GM19023 (cell line): ENCODE measurements at regions not wholly inside any gene's neighbourhood (a gene's known extent, or its start where the extent isn't known, plus 50 kb on each side); places are given as distances from the start of the nearest gene placed in this dataset.
"Not testable (repeated sequence)": the region's sequence is repeated elsewhere in the genome, so short reads cannot be mapped to it uniquely, and the experiment has no call there.

Experiments
- ATAC-seq: cut with Tn5 transposase; IDR thresholded peaks from one replicate; pipeline ENCODE4 v1.9.1; 2021; ENCODE audit warnings: mild to moderate bottlenecking, moderate library complexity; ENCODE audit not compliant: unreplicated experiment

DNA sequence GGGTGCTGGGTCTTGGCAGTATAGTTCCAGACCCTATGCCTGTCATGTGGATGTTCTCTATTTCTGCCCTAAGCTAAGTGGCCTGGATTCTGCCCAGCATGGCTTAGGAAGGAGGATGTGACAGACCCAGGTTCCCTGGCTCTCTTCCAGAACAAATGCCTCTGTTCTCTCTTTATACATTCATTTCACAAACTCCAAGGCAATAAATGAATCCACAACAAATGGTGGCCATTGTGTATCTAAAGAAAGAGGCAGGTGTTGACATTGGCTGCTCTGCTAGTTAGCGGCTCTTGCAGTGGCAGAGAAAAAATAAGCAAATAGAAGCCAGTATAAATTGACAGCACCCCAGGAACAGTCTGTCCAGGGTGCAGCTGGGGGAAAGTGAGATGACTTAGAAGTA, 298.6 kb downstream of the SUCLG1 start:
- ATAC-seq = no peak

DNA sequence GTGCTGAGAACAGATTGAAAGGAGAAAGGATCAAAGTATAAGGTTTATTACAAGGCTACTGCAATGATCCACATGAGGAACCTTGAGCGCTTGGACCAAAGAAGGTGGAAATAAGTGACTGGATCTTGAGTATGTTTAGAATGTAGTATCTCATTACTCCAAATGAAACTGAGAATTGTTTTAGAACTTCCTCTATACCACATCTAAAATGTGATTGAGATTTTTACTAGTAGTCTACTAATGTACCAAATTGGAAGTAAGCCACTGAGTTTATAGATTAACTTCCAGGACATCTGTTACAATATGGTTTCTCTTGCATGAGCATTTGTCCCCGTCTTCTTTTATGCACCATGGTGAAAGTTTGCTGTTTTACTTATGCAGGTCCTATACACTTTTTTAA, 300.5 kb downstream of the SUCLG1 start:
- no peak for ATAC-seq

DNA sequence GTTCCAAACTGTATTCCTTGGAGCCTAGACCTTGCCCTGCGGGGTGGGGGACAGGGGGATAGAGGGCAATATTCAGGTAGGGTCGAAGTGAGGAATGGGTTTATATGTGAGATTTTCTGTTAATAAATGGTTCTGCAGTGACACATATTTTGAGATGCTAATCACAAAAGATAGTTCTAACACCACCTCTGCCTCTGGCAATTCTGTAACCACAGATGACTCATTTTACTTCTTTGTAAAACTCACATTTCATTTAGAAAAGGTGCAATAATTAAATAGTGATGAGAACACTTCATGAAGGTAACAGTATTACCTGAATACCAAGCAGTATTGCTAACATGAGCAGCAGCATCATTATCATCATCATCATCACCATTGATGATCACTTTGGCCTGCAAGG, 306.6 kb downstream of the SUCLG1 start:
- no peak for ATAC-seq

DNA sequence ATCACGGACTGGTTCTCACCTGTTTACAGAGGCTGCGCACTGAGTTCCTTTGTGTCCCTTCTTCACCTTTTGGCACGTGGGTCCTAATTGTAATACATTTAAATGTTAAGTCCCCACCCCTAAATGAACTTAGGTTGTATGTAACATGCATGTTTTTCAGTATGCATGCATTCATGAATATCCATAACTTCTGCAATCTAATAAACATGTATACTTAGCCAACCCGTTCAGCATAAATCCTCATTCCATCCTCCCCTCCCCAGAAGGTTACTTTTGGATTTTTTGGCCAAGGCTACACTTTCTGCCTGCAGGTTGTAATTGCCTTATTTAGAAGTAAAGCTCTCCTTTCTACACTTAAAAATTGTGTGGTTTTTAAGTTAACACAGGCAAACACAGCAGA, 314.7 kb downstream of the SUCLG1 start:
- no peak for ATAC-seq

DNA sequence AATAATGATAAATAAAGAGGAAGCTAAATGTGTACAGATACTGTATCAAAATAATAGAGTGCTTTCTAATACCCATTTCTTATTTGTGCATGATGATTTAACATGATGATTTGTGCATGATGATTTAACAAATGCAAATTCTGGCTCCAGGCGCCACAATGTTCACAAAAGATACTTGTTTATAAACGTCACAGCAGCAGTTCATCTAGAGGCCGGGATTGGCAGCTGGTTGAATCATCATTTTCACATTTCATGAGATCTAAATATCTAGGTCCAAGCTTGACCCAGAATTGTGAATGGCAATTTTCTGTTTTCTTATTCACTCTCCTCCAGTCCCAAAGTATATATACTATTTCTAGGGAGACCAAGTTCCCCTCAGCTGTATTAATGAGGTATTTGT, 322.0 kb downstream of the SUCLG1 start:
- ATAC-seq = no peak

DNA sequence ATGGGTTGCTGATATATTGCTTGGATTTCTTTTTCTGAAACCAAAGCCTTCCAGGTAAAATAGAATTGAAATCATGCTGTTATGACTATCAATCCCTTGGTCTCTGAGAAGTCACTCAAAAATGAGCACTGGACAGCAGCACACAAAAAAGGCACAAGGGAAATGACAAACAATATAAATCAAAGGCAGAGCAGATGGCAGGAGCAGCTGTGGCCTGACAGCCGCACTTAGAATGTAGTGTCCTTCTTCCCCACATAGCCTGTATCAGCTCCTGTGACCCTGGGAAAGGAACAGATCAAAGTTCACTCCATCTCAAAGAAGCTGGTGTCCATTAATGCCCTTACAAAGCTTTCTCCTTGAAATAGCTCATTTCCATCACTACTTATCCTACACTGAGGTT, 326.7 kb downstream of the SUCLG1 start:
- ATAC-seq = no peak

DNA sequence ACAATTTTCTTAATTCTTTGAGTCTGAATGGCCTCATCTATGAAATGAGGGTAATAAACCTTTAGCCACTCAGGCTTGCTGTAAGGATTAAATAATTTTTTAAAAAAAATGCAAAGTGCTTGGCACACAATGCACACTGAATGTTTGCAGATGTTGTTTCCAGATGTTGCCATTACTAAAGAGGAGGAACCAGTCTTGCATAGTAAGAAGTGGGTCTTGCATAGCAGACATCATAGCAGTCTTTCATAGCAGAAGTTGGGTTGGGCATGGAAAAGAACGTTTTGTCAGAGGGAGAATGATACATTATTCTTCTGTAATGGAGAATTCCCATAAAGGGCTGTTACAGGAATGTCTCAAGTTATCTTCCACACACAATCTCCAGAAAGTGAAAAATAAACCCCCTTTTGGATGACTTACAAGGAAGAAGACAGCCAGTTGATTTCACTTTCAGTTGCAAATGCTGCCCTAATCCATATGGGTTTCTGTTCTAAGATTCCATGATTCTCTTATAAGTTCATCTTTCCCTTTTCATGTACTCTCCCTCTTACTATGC, 327.7 kb downstream of the SUCLG1 start:
- ATAC-seq = no peak

DNA sequence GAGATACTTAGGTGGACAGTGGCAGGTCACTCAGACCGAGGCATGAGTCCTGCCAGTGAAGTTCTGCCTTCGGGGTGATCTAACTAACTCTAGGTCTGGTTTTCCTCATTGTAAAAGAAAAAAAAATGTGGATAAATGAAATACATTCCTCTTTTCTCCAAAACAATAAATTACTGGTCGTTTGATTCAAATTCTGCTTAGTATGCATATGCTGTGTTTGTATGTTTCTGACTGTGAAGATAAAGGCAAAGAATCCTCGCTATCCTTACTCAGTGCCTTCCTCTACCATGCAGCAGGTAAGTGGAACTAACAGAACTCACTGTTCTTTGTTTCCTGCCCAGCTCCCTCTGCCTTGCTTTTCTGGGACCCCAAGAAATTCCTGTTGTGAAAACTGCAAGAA, 330.1 kb downstream of the SUCLG1 start:
- no peak for ATAC-seq

DNA sequence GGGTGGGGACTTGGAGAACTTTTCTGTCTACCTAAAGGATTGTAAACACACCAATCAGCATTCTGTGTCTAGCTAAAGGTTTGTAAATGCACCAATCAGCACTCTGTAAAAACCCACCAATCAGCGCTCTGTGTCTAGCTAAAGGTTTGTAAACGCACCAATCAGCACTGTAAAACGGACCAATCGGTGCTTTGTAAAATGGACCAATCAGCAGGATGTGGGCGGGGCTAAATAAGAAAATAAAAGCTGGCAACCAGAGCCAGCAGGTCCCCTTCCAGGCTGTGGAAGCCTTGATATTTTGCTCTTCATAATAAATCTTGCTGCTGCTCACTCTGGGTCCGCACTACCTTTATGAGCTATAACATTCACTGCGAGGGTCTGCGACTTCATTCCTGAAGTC, 331.3 kb downstream of the SUCLG1 start:
- not testable (repeated sequence) for ATAC-seq

DNA sequence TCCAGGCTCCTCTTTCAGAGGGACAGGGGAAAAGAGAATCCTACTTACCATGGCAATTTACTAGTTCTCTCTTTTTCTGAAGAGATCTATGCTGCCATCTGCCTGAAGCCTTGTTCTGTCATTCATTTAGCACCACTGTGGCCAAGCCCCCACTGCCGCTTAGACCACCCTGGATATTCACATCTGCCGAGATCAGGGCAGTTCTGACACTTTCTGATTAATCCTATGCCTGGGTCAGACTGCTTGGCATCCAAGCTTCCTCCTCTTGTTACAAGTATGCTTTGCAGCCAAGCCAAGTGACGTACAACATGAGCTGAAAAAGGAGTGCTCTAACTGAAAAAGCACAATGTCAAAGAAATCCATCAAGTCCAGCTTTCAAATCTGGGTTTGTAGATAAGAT, 332.6 kb downstream of the SUCLG1 start:
- no peak for ATAC-seq

DNA sequence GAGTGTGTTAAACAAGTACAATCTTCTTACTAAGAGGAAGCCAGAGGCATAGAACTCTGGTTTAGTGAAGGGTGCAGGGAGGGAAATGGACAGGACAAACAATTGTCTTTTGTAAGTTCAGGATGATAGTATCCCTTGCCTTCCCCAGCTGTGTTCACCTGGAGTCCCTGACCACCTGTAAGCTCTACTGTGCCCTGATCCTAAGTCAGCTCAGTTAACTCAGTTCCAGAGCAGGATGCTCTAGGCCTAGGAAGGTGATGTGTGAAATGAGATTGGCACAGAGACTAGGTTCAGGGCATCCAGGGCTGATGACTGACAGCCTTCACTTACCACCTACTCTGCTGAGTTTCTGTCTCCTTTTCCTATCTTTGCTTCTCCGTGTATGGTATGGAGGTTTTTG, 333.0 kb downstream of the SUCLG1 start:
- ATAC-seq = no peak

DNA sequence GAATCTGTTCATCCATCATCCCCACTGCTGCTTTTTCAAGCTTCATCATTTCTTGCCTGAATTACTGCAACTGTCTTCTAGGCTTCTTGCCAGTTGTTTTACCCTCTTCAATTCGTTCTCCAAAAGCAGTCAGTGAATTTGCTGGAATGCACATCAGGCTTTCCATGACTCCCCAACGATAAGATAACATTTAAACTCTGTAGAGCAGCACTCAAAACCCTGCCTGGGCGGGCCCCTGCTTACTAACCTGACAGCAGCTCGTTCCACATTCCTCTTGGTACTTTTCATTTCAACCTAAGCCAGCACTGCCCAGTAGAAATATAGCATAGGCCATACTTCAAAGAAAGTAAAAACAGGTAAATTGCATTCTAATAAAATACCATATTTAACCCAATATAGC, 342.9 kb downstream of the SUCLG1 start:
- no peak for ATAC-seq

DNA sequence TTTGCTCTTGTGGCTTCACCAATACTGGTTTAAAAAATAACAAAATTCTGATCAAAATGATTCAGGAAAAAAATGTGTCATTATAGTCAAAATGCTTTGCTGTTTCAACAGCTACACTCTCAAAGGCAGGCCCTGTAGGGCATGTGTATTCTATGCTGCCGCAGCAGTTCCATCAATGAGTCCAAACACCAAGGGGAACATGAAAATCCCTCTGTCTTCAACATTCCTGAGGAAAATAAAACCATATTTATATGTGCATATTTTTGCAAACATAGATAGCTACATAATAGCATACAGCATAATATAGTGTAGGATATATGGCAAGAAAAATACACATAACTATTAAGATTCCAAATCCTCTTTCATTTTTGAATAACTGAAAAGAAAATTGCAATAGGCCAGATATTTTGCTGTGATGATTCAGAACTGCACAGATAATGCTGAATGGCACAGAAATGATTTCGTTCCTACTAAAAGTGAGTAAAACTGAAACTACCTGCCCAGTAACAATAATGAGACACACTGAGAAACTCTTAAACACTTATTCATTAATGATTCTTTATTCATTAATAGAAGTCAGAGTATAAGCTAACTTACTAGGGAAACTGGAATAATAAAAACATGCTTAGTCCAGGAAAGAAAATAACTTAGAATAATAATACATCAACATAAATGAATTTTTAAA, 343.8 kb downstream of the SUCLG1 start:
- no peak for ATAC-seq

DNA sequence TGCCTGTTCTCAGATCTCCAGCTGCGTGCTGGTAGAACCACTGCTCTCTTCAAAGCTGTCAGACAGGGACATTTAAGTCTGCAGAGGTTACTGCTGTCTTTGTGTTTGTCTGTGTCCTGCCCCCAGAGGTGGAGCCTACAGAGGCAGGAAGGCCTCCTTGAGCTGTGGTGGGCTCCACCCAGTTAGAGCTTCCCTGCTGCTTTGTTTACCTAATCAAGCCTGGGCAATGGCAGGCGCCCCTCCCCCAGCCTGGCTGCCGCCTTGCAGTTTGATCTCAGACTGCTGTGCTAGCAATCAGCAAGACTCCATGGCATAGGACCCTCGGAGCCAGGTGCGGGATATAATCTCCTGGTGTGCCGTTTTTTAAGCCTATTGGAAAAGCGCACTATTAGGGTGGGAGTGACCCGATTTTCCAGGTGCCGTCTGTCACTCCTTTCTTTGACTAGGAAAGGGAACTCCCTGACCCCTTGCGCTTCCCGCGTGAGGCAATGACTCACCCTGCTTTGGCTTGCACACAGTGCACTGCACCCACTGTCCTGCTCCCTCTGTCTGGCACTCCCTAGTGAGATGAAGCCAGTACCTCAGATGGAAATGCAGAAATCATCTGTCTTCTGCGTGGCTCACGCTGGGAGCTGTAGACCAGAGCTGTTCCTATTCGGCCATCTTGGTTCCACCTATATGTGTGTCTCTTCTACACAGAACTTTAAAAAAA, 355.1 kb downstream of the SUCLG1 start:
- not testable (repeated sequence) for ATAC-seq

DNA sequence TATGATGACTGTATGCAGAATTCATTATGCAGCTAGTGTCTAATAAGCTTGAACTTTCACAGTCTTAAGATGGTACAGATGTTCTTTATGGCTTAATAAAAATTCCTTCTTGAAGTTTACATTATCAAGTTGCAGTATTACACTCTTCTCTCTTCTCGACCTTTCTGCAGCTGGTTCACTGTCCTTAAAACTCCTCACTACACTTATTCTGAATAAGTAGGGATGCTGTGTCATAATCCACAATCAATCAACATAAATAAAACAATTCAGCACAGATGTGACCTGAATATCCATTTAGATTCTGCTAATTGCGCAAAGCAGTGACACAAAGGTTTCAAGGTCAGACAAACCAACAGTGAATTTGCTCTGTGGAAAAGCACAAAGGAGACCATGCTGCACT, 356.8 kb downstream of the SUCLG1 start:
- no peak for ATAC-seq

DNA sequence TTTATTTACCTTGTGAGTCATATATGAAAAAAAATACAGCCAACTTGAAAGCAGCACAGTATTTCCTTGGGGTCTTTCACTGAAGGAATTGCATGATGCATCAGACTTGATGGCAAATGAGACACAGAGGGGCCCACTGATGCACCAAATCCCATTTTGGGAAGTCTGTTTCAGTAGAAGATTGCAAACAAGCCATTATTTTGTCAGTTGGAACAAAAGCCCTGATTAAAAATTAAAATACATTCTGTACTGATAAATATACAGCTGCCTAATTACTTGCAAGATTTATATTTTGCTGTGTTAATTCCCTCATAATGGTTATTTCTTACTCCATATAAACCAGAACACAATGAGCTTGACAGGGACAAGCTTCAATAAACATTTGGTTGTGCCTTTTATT, 370.4 kb downstream of the SUCLG1 start:
- ATAC-seq = no peak

DNA sequence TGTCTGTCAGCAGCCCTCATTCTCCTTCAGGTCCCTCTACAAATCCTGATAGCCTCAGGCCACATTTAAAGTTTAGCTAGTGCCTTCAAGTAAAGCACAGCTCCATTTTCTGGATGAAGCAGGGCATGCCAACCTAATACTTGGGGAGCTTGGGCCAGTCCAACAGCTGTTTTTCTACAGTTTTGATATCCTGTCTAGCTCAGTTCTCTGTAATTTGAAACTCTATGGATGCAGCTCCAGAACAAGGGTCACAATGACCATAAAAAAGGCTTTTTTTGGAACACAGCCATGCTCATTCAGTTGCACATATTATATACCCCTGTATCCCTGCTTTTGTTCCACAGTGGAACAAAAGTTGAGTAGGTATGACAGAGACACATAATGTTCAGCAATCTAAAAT, 373.5 kb downstream of the SUCLG1 start:
- ATAC-seq = no peak

DNA sequence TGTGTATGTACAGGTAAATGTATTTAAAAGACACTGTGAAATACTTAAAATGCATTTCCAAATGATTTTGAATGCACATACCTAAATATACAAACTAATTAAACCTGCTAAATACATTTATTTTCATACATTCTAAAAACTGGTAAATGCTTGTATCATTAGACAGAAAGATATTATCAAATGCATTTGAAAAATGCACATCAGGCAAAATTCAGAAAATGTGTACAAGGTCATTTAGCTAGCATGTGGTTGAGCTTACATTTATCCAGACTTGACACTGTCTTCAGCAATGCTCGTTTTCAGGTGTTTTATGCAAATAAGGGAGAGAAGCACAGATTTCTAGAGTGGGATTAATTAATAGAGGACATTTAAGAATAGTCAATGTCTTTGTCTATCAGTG, 374.2 kb downstream of the SUCLG1 start:
- no peak for ATAC-seq

DNA sequence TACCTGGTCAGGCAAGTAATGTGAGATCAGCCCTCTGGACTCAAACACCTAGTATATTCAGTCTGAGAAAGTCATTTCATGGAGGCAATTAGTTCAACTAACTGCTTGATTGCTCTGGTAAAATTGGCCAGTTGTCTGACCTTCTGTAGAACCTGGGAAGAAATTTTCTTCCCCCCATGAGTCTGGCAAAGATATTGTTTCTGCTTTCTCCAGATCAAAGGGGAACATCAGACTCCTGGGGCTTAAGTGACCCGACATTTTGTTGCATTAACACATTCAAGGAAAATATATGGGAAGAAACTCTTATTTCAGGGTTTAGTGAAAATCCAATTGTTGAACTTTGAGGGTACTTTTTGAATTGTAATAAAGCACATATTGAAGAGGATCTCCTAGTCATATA, 375.1 kb downstream of the SUCLG1 start:
- ATAC-seq = no peak

DNA sequence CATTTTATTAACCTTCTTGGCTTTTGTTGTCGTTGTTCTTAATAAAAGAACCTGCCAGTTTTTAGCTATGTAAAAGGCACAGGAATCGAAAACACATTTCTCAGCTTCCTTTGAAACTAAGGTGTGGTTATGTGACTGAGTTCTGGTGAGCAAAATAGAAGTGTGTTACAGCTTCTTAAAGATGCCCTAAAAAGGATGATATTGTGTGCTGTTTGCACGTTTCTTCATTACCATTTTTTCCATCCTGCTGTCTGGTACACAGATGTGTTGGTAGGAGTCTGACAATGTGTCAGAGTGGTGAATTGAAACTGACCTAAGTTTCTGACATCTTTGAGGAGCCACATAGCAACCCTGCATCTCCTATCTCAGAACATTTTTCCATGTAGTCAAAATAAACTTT, 380.6 kb downstream of the SUCLG1 start:
- no peak for ATAC-seq

DNA sequence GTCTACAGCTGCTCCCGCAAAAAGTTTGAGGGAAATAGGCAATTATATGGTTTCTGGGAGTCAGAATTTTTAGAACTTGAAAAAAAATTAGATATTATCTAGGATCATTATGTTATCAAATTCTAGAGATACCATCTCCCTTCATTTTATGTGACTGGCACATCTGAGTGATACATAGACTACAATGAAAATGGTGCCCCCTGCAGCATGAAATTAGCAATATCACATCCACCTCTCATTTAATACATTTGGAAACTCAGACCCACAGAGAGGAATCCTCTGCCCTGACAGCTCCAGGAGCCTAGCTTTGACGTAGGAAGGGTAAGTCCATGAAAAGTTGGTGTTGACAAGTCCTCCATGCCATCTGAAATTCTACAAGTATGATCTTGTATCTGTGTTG, 381.6 kb downstream of the SUCLG1 start:
- ATAC-seq = no peak

DNA sequence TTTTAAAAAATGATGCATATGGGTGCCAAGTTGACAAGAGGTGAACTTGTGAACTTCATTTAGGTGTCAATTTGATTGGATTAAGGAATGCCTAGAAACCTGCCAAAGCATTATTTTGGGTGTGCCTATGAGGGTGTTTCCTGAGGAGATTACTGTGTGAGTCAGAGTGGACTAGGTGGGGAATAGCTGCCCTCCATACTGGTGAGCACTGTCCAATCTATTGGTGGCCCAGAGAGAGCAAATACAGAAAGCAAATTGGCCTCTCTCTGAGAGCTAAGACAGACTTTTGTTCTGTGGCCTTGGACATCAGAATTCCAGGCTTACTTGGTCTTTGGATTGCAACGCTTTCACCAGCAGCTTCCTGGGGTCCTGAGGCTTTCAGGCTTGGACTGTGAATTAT, 388.0 kb downstream of the SUCLG1 start:
- ATAC-seq = no peak

DNA sequence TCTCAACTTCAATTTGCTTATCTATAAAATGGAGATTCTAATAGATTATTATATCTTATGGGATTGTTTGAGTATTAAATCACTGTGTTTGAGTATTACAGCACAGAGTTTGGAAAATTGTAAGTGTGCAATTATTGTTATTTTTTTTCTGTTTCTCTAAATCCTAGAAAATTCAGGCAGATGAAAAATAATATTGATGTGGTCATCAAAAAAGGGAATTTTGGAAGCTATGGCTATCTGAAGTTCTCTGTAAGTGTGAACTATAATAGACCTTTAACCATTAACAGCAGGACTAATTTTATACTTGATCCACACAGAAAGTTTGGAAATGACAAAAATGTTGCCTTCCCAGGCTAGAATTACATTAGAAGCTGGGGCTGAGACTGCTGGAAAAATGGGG, 393.2 kb downstream of the SUCLG1 start:
- ATAC-seq = no peak
